Adrenal gland (tissue), 9 donors: ENCODE measurements at regions not wholly inside any gene's neighbourhood (a gene's known extent, or its start where the extent isn't known, plus 50 kb on each side); places are given as distances from the start of the nearest gene placed in this dataset.

ENCODE experiments used
- DNase-seq, 7 donors: peaks; one replicate each; pipeline ENCODE4 v3.0.0-alpha.2; 2019 to 2020
- H3K27ac ChIP-seq, 5 donors: fragments of 200-600 bp; sonication (generic) in 4 of 5; 1 replicate in 3 of 5; 2 replicates in 2 of 5; pipeline versions ENCODE4 v1.5.1 to v1.8.0; 2016 to 2020; ENCODE audit warnings: mild to moderate bottlenecking in 1 of 5
- H3K27me3 ChIP-seq: fragments of 200-600 bp; 2 replicates; pipeline ENCODE4 v1.8.0; 2021
- H3K36me3 ChIP-seq, 2 donors: fragments of 200-600 bp; replicated peaks in 1 of 2; 1 replicate in 1 of 2; 2 replicates in 1 of 2; pipeline versions ENCODE4 v1.5.1 to v1.8.0; 2018 to 2022
- H3K4me1 ChIP-seq, 2 donors: fragments of 200-600 bp; replicated peaks in 1 of 2; 1 replicate in 1 of 2; 2 replicates in 1 of 2; pipeline versions ENCODE4 v1.5.1 to v1.8.0; 2018 to 2021
- H3K4me3 ChIP-seq, 4 donors: fragments of 200-600 bp; sonication (generic) in 3 of 4; one replicate each; pipeline ENCODE4 v1.5.1; 2016 to 2018
- H3K9me3 ChIP-seq, 3 donors: fragments of 200-600 bp; sonication (generic) in 1 of 3; replicated peaks in 1 of 3; 1 replicate in 2 of 3; 2 replicates in 1 of 3; pipeline versions ENCODE4 v1.5.1 to v1.8.0; 2016 to 2021
- POLR2A ChIP-seq, 2 donors: fragments of 450-650 bp; IDR thresholded peaks; one replicate each; pipeline ENCODE4 v1.6.1; 2017; ENCODE audit warnings: antibody characterized with exemption in 2 of 2, mild to moderate bottlenecking in 2 of 2, moderate library complexity in 1 of 2
- WGBS, 4 donors: extraction: QIAGEN DNeasy Blood & Tissue Kit in 2 of 4; methylation state at CpG; one replicate each; pipeline versions ENCODE4 v1.1.5 to v1.1.7; 2013 to 2017; 5-methylcytosine and 5-hydroxymethylcytosine counted together
- intact Hi-C, 2 donors: fragments of 100-400 bp; cut with DNase I; formaldehyde crosslinking; loops; one replicate each; pipeline versions ENCODE4 v1.14.1 to v1.15.0; 2022 to 2023
- small RNA-seq, 2 donors: library from RNA; depleted of rRNA; stranded (forward); fragments of <200 nt; gene quantifications; one replicate each; pipeline ENCODE3, GENCODE V24; 2016
- TF ChIP-seq, protein P1 (sequence below), 6 experiments: fragments of 450-650 bp in 4 of 6; fragments of 200-600 bp in 2 of 6; sonication (generic) in 1 of 6; IDR thresholded peaks; 1 replicate in 5 of 6; 2 replicates in 1 of 6; pipeline versions ENCODE4 v1.5.1 to v1.8.0; 2016 to 2021; ENCODE audit warnings: antibody characterized with exemption in 6 of 6, mild to moderate bottlenecking in 2 of 6, moderate library complexity in 1 of 6
- donor health status: healthy with polysubstance abuse.
- donor health status: Bipolar disorder and iron deficiency.
- donor health status: DM: yes; HTN: yes; CAD: no.
- donor health status: DM: no; HTN: no; CAD: no.
- donor health status: DM: no; HTN: no; CAD: no.

DNA sequence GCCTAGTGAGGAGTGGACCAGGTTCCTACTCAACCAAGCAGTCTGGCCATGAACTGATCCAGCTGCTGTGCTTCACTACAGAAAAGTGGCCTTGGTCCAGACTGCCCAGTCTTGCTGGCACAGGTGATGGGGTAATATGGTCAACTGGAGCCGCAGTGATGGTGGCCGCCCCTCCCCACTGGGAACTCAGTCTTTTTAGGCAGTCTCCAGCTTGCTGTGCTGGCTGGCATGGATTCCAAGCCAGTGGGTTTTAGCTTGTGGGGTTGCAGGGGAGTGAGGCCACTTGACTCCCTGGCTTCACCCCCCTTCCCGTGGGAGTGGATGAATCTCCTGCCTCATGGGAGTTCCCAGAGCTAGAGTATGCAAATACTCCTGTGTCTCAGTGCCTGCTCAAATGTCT is 52.7 kb upstream of the CDK6 start:
- 93 to 100% (median 93%) methylated on average over 1 to 3 of the region's 3 CpGs; no CpG with 5 or more reads in 1 of the 4 donors for WGBS, 4 donors
- intact Hi-C loops: no loop called here

More for the DNA sequence above, 52.7 kb upstream of the CDK6 start:
- no peaks in the 10 kb centered on the region for H3K36me3 ChIP-seq
- no peak for DNase-seq
- no peak for TF ChIP-seq POLR2A (IDR thresholded peaks at IDR 0.05)
- TF ChIP-seq, protein P1, sequence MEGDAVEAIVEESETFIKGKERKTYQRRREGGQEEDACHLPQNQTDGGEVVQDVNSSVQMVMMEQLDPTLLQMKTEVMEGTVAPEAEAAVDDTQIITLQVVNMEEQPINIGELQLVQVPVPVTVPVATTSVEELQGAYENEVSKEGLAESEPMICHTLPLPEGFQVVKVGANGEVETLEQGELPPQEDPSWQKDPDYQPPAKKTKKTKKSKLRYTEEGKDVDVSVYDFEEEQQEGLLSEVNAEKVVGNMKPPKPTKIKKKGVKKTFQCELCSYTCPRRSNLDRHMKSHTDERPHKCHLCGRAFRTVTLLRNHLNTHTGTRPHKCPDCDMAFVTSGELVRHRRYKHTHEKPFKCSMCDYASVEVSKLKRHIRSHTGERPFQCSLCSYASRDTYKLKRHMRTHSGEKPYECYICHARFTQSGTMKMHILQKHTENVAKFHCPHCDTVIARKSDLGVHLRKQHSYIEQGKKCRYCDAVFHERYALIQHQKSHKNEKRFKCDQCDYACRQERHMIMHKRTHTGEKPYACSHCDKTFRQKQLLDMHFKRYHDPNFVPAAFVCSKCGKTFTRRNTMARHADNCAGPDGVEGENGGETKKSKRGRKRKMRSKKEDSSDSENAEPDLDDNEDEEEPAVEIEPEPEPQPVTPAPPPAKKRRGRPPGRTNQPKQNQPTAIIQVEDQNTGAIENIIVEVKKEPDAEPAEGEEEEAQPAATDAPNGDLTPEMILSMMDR (IDR thresholded peaks at IDR 0.05): no peak
- H3K4me3 ChIP-seq: no peak overlapping the region
- H3K27ac ChIP-seq: no peak overlapping the region
- H3K4me1 ChIP-seq: no peaks in the 10 kb centered on the region
- no peaks in the 10 kb centered on the region for H3K27me3 ChIP-seq
- no peaks in the 10 kb centered on the region for H3K9me3 ChIP-seq

Small RNA genes in the stretch of these regions (small RNA-seq; reads per million reads assigned to genes)
- gene RN7SL7P: 0 reads per million in 2 donors
